GM21515 (cell line): ENCODE measurements at regions not wholly inside any gene's neighbourhood (a gene's known extent, or its start where the extent isn't known, plus 50 kb on each side); places are given as distances from the start of the nearest gene placed in this dataset.
A peak's percentile ranks its signal among the peaks of the same experiment; 100 is the strongest.
"Not testable (repeated sequence)": the region's sequence is repeated elsewhere in the genome, so short reads cannot be mapped to it uniquely, and the experiment has no call there.

ENCODE experiments used
- ATAC-seq: cut with Tn5 transposase; IDR thresholded peaks from one replicate; pipeline ENCODE4 v1.9.1; 2021; ENCODE audit not compliant: unreplicated experiment

- ATAC-seq: no peak
Observed at GRCh38 chr6:105884011-105884410, 202.1 kb upstream of the PRDM1 start.

GRCh38 chr6:105882828-105883227 is 203.3 kb upstream of the PRDM1 start:
- ATAC-seq: no peak

GRCh38 chr6:105882121-105882803 is 203.9 kb upstream of the PRDM1 start:
- ATAC-seq: no peak

GRCh38 chr6:105881608-105882007 is 204.5 kb upstream of the PRDM1 start:
- ATAC-seq: no peak

GRCh38 chr6:105880030-105880492 is 206.1 kb upstream of the PRDM1 start:
- peak; percentile 57 for ATAC-seq

- no peak for ATAC-seq
Observed at GRCh38 chr6:105879146-105879545, 207.0 kb upstream of the PRDM1 start.

- no peak for ATAC-seq
Observed at GRCh38 chr6:105875974-105876640, 210.0 kb upstream of the PRDM1 start.

- ATAC-seq: no peak
Observed at GRCh38 chr6:105874835-105875626, 211.1 kb upstream of the PRDM1 start.

GRCh38 chr6:105873799-105874198 is 212.3 kb upstream of the PRDM1 start:
- no peak for ATAC-seq

- no peak for ATAC-seq
Observed at GRCh38 chr6:105873211-105873704, 212.9 kb upstream of the PRDM1 start.

- no peak for ATAC-seq
Observed at GRCh38 chr6:105872249-105872648, 213.9 kb upstream of the PRDM1 start.

- no peak for ATAC-seq
Observed at GRCh38 chr6:105871542-105871941, 214.6 kb upstream of the PRDM1 start.

GRCh38 chr6:105869835-105870440 is 216.2 kb upstream of the PRDM1 start:
- no peak for ATAC-seq

- no peak for ATAC-seq
Observed at GRCh38 chr6:105868823-105869460, 217.2 kb upstream of the PRDM1 start.

- no peak for ATAC-seq
Observed at GRCh38 chr6:105867821-105868220, 218.3 kb upstream of the PRDM1 start.

GRCh38 chr6:105867277-105867676 is 218.9 kb upstream of the PRDM1 start:
- ATAC-seq: no peak

- ATAC-seq: no peak
Observed at GRCh38 chr6:105862936-105863607, 223.1 kb upstream of the PRDM1 start.

- not testable (repeated sequence) for ATAC-seq
Observed at GRCh38 chr6:105860927-105861326, 225.2 kb upstream of the PRDM1 start.

GRCh38 chr6:105859457-105859856 is 226.7 kb upstream of the PRDM1 start:
- ATAC-seq: no peak

GRCh38 chr6:105858639-105859038 is 227.5 kb upstream of the PRDM1 start:
- ATAC-seq: not testable (repeated sequence)
